Fibroblast of lung (primary cell): ENCODE measurements at regions not wholly inside any gene's neighbourhood (a gene's known extent, or its start where the extent isn't known, plus 50 kb on each side); places are given as distances from the start of the nearest gene placed in this dataset.

Experiments
- CTCF ChIP-seq, 2 donors: IDR thresholded peaks in 1 of 2; conservative IDR thresholded peaks in 1 of 2; 1 replicate in 1 of 2; 2 replicates in 1 of 2; pipeline ENCODE4 v1.5.1; 2011 to 2012; ENCODE audit warnings: low read length in 2 of 2, control low read depth in 1 of 2, inconsistent platforms in 1 of 2, low read depth in 1 of 2, mild to moderate bottlenecking in 1 of 2
- EZH2 ChIP-seq: IDR thresholded peaks from 2 replicates; pipeline ENCODE4 v1.5.1; 2012; ENCODE audit warnings: low read length, control low read depth, mild to moderate bottlenecking; ENCODE audit errors: missing control alignments

DNA sequence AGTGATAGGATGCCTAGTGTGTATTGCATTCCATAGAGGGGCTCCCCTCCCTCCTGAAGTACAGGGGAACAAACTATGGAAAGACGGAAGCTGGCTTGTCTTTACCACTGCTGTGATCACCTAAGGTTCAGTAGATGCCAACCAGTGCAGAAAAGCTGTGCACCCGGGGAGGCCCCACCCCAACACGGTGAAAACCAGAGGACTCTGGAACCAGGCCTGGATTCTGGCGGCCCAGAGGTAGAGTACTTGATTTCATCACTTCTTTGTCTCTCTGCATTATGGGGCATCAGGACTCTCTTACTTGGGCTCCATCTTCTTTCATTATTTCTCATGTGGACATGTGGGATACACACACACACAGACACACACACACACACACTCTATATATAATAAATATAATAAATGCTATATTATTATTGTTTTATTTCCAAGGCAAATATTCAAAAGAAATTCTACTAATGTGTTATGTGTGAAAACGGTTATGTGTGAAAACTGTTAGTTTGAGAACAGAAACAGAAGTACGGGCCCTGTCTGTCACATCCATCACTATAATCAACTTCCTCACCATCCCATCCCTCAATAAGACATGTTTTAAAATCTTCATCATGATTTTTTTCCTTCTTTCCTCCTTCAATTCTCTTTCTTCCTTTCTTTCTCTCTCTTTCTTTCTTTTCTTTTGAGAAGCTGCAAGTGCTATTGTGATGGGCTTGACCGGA lies 152.4 kb upstream of the CMC1 start:
- TF ChIP-seq CTCF (conservative IDR thresholded peaks at IDR 0.05 in 1 of 2, IDR thresholded peaks at IDR 0.05 in 1 of 2; ENCODE audit: low read depth in 1 of 2, low read length in 2 of 2): no peak
- TF ChIP-seq EZH2: no peak
